Endothelial cell of umbilical vein (primary cell): ENCODE measurements at regions not wholly inside any gene's neighbourhood (a gene's known extent, or its start where the extent isn't known, plus 50 kb on each side); places are given as distances from the start of the nearest gene placed in this dataset.

Experiments
- EZH2 ChIP-seq: IDR thresholded peaks from 2 replicates; pipeline ENCODE4 v1.6.1; 2012; ENCODE audit warnings: borderline replicate concordance, low read depth, mild to moderate bottlenecking, moderate library complexity, low read length, inconsistent platforms; ENCODE audit not compliant: severe bottlenecking
- FOS ChIP-seq: IDR thresholded peaks from 2 replicates; pipeline ENCODE4 v1.6.1; 2011; ENCODE audit warnings: mild to moderate bottlenecking, low read length, moderate library complexity, borderline replicate concordance; ENCODE audit not compliant: insufficient read depth
- MYC ChIP-seq: IDR thresholded peaks from one replicate; pipeline ENCODE4 v1.6.1; 2011; ENCODE audit warnings: mild to moderate bottlenecking, low read depth, low read length
- POLR2A ChIP-seq: IDR thresholded peaks from 2 replicates; pipeline ENCODE4 v1.6.1; 2012; ENCODE audit warnings: low read depth, mild to moderate bottlenecking, control low read depth, low read length
- POLR2AphosphoS5 ChIP-seq: IDR thresholded peaks from 2 replicates; pipeline ENCODE4 v1.6.1; 2012; ENCODE audit warnings: low read depth, mild to moderate bottlenecking, control low read depth, low read length, moderate library complexity; ENCODE audit not compliant: insufficient read depth
- TF ChIP-seq, protein P1 (sequence below), 2 donors: IDR thresholded peaks; 1 replicate in 1 of 2; 2 replicates in 1 of 2; pipeline ENCODE4 v1.5.1; 2011; ENCODE audit warnings: low read length in 2 of 2, mild to moderate bottlenecking in 2 of 2, moderate library complexity in 2 of 2, control low read depth in 1 of 2, inconsistent platforms in 1 of 2, low read depth in 1 of 2; ENCODE audit not compliant: insufficient read depth in 1 of 2; ENCODE audit errors: extremely low read depth in 1 of 2

DNA sequence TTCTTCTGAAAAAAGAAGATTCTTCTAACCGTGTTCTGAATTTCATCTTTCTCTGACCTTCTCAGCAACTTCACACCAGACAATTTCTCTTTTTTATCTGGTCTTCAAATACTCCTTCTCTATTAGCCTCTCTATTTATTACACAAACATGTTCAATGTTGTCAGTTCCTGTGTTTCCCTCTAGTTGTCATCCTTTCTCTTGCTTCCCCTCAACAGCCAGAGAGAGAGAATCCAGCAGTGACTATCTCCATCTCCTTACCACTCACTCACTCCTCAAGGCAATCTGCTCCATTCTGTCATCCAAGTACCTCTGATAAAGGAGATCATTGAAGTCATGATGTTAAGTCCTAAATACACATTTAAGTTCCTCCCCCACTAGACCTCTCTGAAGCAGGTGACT is 491.9 kb upstream of the CHAC2 start:
- TF ChIP-seq POLR2AphosphoS5, result no peak
- no peak for TF ChIP-seq POLR2A
- TF ChIP-seq, protein P1, sequence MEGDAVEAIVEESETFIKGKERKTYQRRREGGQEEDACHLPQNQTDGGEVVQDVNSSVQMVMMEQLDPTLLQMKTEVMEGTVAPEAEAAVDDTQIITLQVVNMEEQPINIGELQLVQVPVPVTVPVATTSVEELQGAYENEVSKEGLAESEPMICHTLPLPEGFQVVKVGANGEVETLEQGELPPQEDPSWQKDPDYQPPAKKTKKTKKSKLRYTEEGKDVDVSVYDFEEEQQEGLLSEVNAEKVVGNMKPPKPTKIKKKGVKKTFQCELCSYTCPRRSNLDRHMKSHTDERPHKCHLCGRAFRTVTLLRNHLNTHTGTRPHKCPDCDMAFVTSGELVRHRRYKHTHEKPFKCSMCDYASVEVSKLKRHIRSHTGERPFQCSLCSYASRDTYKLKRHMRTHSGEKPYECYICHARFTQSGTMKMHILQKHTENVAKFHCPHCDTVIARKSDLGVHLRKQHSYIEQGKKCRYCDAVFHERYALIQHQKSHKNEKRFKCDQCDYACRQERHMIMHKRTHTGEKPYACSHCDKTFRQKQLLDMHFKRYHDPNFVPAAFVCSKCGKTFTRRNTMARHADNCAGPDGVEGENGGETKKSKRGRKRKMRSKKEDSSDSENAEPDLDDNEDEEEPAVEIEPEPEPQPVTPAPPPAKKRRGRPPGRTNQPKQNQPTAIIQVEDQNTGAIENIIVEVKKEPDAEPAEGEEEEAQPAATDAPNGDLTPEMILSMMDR (IDR thresholded peaks at IDR 0.05; ENCODE audit: extremely low read depth in 1 of 2, insufficient read depth in 1 of 2, low read depth in 1 of 2, low read length in 2 of 2), result no peak
- no peak for TF ChIP-seq FOS
- TF ChIP-seq EZH2, result no peak
- no peak for TF ChIP-seq MYC
